DOHH2 (cell line): ENCODE measurements at regions not wholly inside any gene's neighbourhood (a gene's known extent, or its start where the extent isn't known, plus 50 kb on each side); places are given as distances from the start of the nearest gene placed in this dataset.

Experiments used
- H3F3A ChIP-seq: fragments of 200-600 bp; sonication (generic), shearing (Covaris generic); 2 replicates; pipeline ENCODE4 v1.6.0; 2016; ENCODE audit warnings: antibody characterized with exemption, mild to moderate bottlenecking; ENCODE audit not compliant: control insufficient read depth, insufficient read depth
- H3K27ac ChIP-seq: fragments of 200-600 bp; sonication (generic); 2 replicates; pipeline ENCODE4 v1.5.1; 2014; ENCODE audit warnings: low read depth, mild to moderate bottlenecking, low read length, moderate library complexity
- H3K27me3 ChIP-seq: fragments of 200-600 bp; sonication (generic); 2 replicates; pipeline ENCODE4 v1.6.1; 2014; ENCODE audit warnings: mild to moderate bottlenecking, low read length, mixed read lengths; ENCODE audit not compliant: control insufficient read depth
- H3K36me3 ChIP-seq: fragments of 200-600 bp; sonication (generic); 2 replicates; pipeline ENCODE4 v1.6.1; 2014; ENCODE audit warnings: mild to moderate bottlenecking, low read length, moderate library complexity, mixed read lengths; ENCODE audit not compliant: control insufficient read depth
- H3K4me1 ChIP-seq: fragments of 200-600 bp; sonication (generic); 2 replicates; pipeline ENCODE4 v1.6.1; 2014; ENCODE audit warnings: mild to moderate bottlenecking, low read length, mixed read lengths; ENCODE audit not compliant: control insufficient read depth
- H3K4me2 ChIP-seq: fragments of 200-600 bp; sonication (generic); 2 replicates; pipeline ENCODE4 v1.6.0; 2014; ENCODE audit warnings: mild to moderate bottlenecking, low read length, moderate library complexity
- H3K4me3 ChIP-seq: fragments of 200-600 bp; sonication (generic); 2 replicates; pipeline ENCODE4 v1.5.1; 2014; ENCODE audit warnings: mild to moderate bottlenecking, low read length, mixed read lengths
- H3K79me2 ChIP-seq: fragments of 200-600 bp; sonication (generic); 2 replicates; pipeline ENCODE4 v1.6.1; 2014; ENCODE audit warnings: mild to moderate bottlenecking, low read length, mixed read lengths; ENCODE audit not compliant: control insufficient read depth
- H3K9me2 ChIP-seq: fragments of 200-600 bp; sonication (generic); replicated peaks from 2 replicates; pipeline ENCODE4 v1.6.1; 2014; ENCODE audit warnings: mild to moderate bottlenecking, low read length, mixed read lengths; ENCODE audit not compliant: control insufficient read depth
- H3K9me3 ChIP-seq: fragments of 200-600 bp; sonication (generic); 2 replicates; pipeline ENCODE4 v1.6.1; 2014; ENCODE audit warnings: antibody characterized with exemption, low read length, mixed read lengths; ENCODE audit not compliant: control insufficient read depth, insufficient read depth
- H4K20me1 ChIP-seq: fragments of 200-600 bp; sonication (generic); 2 replicates; pipeline ENCODE4 v1.6.0; 2014; ENCODE audit warnings: low read depth, mild to moderate bottlenecking, antibody characterized with exemption, low read length, moderate library complexity; ENCODE audit not compliant: control insufficient read depth, insufficient read depth
- CTCF ChIP-seq: fragments of 200-600 bp; sonication (generic); IDR thresholded peaks from one replicate; pipeline ENCODE4 v1.5.1; 2014; ENCODE audit warnings: antibody characterized with exemption, mild to moderate bottlenecking, low read depth, low read length; ENCODE audit not compliant: poor library complexity, severe bottlenecking
- EZH2phosphoT487 ChIP-seq: fragments of 200-600 bp; sonication (generic); IDR thresholded peaks from 2 replicates; pipeline ENCODE4 v1.6.1; 2017; ENCODE audit warnings: borderline replicate concordance, mild to moderate bottlenecking, antibody characterized with exemption, low read length, moderate library complexity, mixed read lengths

GRCh38 chr10:118805146-118805545 lies 50.4 kb upstream of the CACUL1 start:
- H3K79me2 ChIP-seq, result no peaks in the 10 kb centered on the region
- no peak overlapping the region for H3K4me2 ChIP-seq
- no peaks in the 10 kb centered on the region for H4K20me1 ChIP-seq
- no peaks in the 10 kb centered on the region for H3K9me3 ChIP-seq
- no peaks in the 10 kb centered on the region for H3K9me2 ChIP-seq
- H3K36me3 ChIP-seq, result no peaks in the 10 kb centered on the region
- H3F3A ChIP-seq, result no peaks in the 10 kb centered on the region
- no peaks in the 10 kb centered on the region for H3K4me1 ChIP-seq
- H3K27ac ChIP-seq, result no peak overlapping the region
- no peak overlapping the region for H3K4me3 ChIP-seq
- no peak for TF ChIP-seq EZH2phosphoT487
- no peak for TF ChIP-seq CTCF
- peaks cover 2% of the 10 kb centered on the region for H3K27me3 ChIP-seq

- TF ChIP-seq EZH2phosphoT487 (no peak), CTCF (no peak)
- H3K79me2 ChIP-seq, result no peaks in the 10 kb centered on the region
- no peaks in the 10 kb centered on the region for H4K20me1 ChIP-seq
- H3K36me3 ChIP-seq, result no peaks in the 10 kb centered on the region
- no peak overlapping the region for H3K4me2 ChIP-seq
- H3K4me1 ChIP-seq, result no peaks in the 10 kb centered on the region
- H3F3A ChIP-seq, result no peaks in the 10 kb centered on the region
- no peak overlapping the region for H3K4me3 ChIP-seq
- no peak overlapping the region for H3K27ac ChIP-seq
- H3K27me3 ChIP-seq, result no peaks in the 10 kb centered on the region
- H3K9me3 ChIP-seq, result no peaks in the 10 kb centered on the region
- no peaks in the 10 kb centered on the region for H3K9me2 ChIP-seq
These were observed 52.9 kb upstream of the CACUL1 start for GRCh38 chr10:118807512-118808305.

GRCh38 chr10:118808601-118809356 lies 54.0 kb upstream of the CACUL1 start:
- no peaks in the 10 kb centered on the region for H3K36me3 ChIP-seq
- no peak overlapping the region for H3K4me2 ChIP-seq
- no peaks in the 10 kb centered on the region for H3K79me2 ChIP-seq
- H3F3A ChIP-seq, result no peaks in the 10 kb centered on the region
- no peaks in the 10 kb centered on the region for H3K9me2 ChIP-seq
- no peaks in the 10 kb centered on the region for H3K9me3 ChIP-seq
- no peaks in the 10 kb centered on the region for H4K20me1 ChIP-seq
- no peak for TF ChIP-seq CTCF
- TF ChIP-seq EZH2phosphoT487, result no peak
- no peak overlapping the region for H3K4me3 ChIP-seq
- H3K27me3 ChIP-seq, result no peaks in the 10 kb centered on the region
- no peaks in the 10 kb centered on the region for H3K4me1 ChIP-seq
- H3K27ac ChIP-seq, result no peak overlapping the region
